PC-3 (cell line): ENCODE measurements at regions not wholly inside any gene's neighbourhood (a gene's known extent, or its start where the extent isn't known, plus 50 kb on each side); places are given as distances from the start of the nearest gene placed in this dataset.
A peak's percentile ranks its signal among the peaks of the same experiment; 100 is the strongest.

Source experiments
- ATAC-seq: fragments of 200-7000 bp; cut with Tn5 transposase; 2 replicates; pipeline ENCODE4 v1.9.1; 2020; ENCODE audit warnings: mild to moderate bottlenecking, moderate library complexity
- BruUV-seq: library from RNA; stranded (reverse); fragments of 400-500 nt; replicated peaks from 2 replicates; lab custom pipeline; 2021; lab: Mats Ljungman, UMichigan
- CTCF ChIA-PET: fragments of 300-600 bp; sonication (Branson Sonifier 250); formaldehyde crosslinking; loops from one replicate; lab custom pipeline; 2022; ENCODE audit warnings: antibody characterized with exemption; lab: Charles Lee
- POLR2A ChIA-PET: fragments of 300-600 bp; sonication (Branson Sonifier 250); formaldehyde crosslinking; loops from one replicate; lab custom pipeline; 2022; ENCODE audit warnings: antibody characterized with exemption; ENCODE audit not compliant: unreplicated experiment; lab: Charles Lee
- DNase-seq: peaks from one replicate; pipeline ENCODE4 v3.0.0-alpha.2; 2015
- H2AFZ ChIP-seq: fragments of 300-600 bp; sonication (generic); 2 replicates; pipeline ENCODE4 v1.6.0; 2016; ENCODE audit warnings: antibody characterized with exemption, low read length
- H3F3A ChIP-seq: fragments of 300-600 bp; sonication (generic); one replicate; pipeline ENCODE4 v1.6.0; 2017; ENCODE audit warnings: antibody characterized with exemption, low read length, control low read depth, mild to moderate bottlenecking; ENCODE audit not compliant: unreplicated experiment
- H3K27ac ChIP-seq: fragments of 300-600 bp; sonication (generic); 2 replicates; pipeline ENCODE4 v1.5.1; 2016; ENCODE audit warnings: mild to moderate bottlenecking, low read length
- H3K27me3 ChIP-seq: fragments of 300-600 bp; sonication (generic); 2 replicates; pipeline ENCODE4 v1.6.1; 2016; ENCODE audit warnings: low read length, mixed read lengths
- H3K36me3 ChIP-seq: fragments of 300-600 bp; sonication (generic); 2 replicates; pipeline ENCODE4 v1.6.1; 2016; ENCODE audit warnings: low read depth, mixed run types, low read length, mixed read lengths
- H3K4me1 ChIP-seq: fragments of 300-600 bp; sonication (generic); 2 replicates; pipeline ENCODE4 v1.5.1; 2016; ENCODE audit warnings: low read length; ENCODE audit not compliant: insufficient read depth
- H3K4me2 ChIP-seq: fragments of 300-600 bp; sonication (generic); 2 replicates; pipeline ENCODE4 v1.6.0; 2016; ENCODE audit warnings: low read length
- H3K4me3 ChIP-seq: fragments of 300-600 bp; sonication (generic); 2 replicates; pipeline ENCODE4 v1.5.1; 2016; ENCODE audit warnings: mild to moderate bottlenecking, low read length, mixed read lengths
- H3K79me2 ChIP-seq: fragments of 300-600 bp; sonication (generic); 2 replicates; pipeline ENCODE4 v1.6.1; 2017; ENCODE audit warnings: low read length, mixed read lengths
- H3K9ac ChIP-seq: fragments of 300-600 bp; sonication (generic); 2 replicates; pipeline ENCODE4 v1.6.0; 2016; ENCODE audit warnings: mild to moderate bottlenecking, low read length
- H3K9me2 ChIP-seq: fragments of 300-600 bp; sonication (generic); replicated peaks from 2 replicates; pipeline ENCODE4 v1.6.1; 2016; ENCODE audit warnings: mixed run types, low read length, mixed read lengths
- H3K9me3 ChIP-seq: fragments of 300-600 bp; sonication (generic); 2 replicates; pipeline ENCODE4 v1.6.1; 2016; ENCODE audit warnings: low read length, mixed read lengths
- H4K20me1 ChIP-seq: fragments of 300-600 bp; sonication (generic); 2 replicates; pipeline ENCODE4 v1.6.1; 2016; ENCODE audit warnings: low read length, mixed read lengths
- CTCF ChIP-seq: fragments of 300-600 bp; sonication (generic); conservative IDR thresholded peaks from 2 replicates; pipeline ENCODE4 v1.5.1; 2017; ENCODE audit warnings: antibody characterized with exemption, low read depth, mild to moderate bottlenecking, low read length
- EZH2 ChIP-seq: fragments of 300-600 bp; sonication (generic); IDR thresholded peaks from one replicate; pipeline ENCODE4 v1.6.1; 2017; ENCODE audit warnings: antibody characterized with exemption, mild to moderate bottlenecking, low read length; ENCODE audit not compliant: unreplicated experiment
- EZH2phosphoT487 ChIP-seq: fragments of 300-600 bp; sonication (generic); IDR thresholded peaks from 2 replicates; pipeline ENCODE4 v1.6.1; 2018; ENCODE audit warnings: mild to moderate bottlenecking, antibody characterized with exemption, low read length, borderline replicate concordance
- intact Hi-C: fragments of 100-400 bp; cut with micrococcal nuclease; formaldehyde crosslinking; loops from 2 replicates; pipeline ENCODE4 v1.9.0; 2023

GRCh38 chr4:130485371-130485770, 1389.4 kb downstream of the C4orf33 start:
- Histone ChIP-seq H3K36me3 (no peaks in the 10 kb centered on the region), H3K27ac (no peak overlapping the region), H3K4me1 (no peaks in the 10 kb centered on the region), H3K4me3 (no peak overlapping the region), H3K4me2 (no peak overlapping the region), H2AFZ (no peak overlapping the region), H4K20me1 (no peaks in the 10 kb centered on the region), H3K9ac (no peak overlapping the region), H3K9me3 (no peaks in the 10 kb centered on the region), H3K27me3 (no peaks in the 10 kb centered on the region), H3K9me2 (no peaks in the 10 kb centered on the region), H3K79me2 (no peaks in the 10 kb centered on the region), H3F3A (no peaks in the 10 kb centered on the region)
- CTCF ChIA-PET: no interaction called here
- intact Hi-C loops: no loop called here
- DNase-seq (no peak), ATAC-seq (no peak)
- POLR2A ChIA-PET: interaction anchor here (0.6 kb wide), 1 partner anchor 27 kb away, joined by 3 read pairs; no protein-coding TSS in a partner anchor
- TF ChIP-seq EZH2 (no peak), CTCF (no peak), EZH2phosphoT487 (no peak)
- BruUV-seq: no TSS peak

GRCh38 chr4:130486186-130486585, 1390.2 kb downstream of the C4orf33 start:
- Histone ChIP-seq H3K9ac (no peak overlapping the region), H3K79me2 (no peaks in the 10 kb centered on the region), H3K36me3 (no peaks in the 10 kb centered on the region), H3K4me2 (no peak overlapping the region), H2AFZ (no peak overlapping the region), H3K27me3 (no peaks in the 10 kb centered on the region), H3K4me1 (no peaks in the 10 kb centered on the region), H3K9me2 (no peaks in the 10 kb centered on the region), H4K20me1 (no peaks in the 10 kb centered on the region), H3K4me3 (no peak overlapping the region), H3K9me3 (no peaks in the 10 kb centered on the region), H3F3A (no peaks in the 10 kb centered on the region), H3K27ac (no peak overlapping the region)
- no peak for ATAC-seq
- peak; percentile 10 for DNase-seq
- POLR2A ChIA-PET: no interaction called here
- TF ChIP-seq EZH2phosphoT487 (no peak), EZH2 (no peak), CTCF (no peak)
- BruUV-seq: no TSS peak
- intact Hi-C loops: no loop called here
- CTCF ChIA-PET: no interaction called here

- Histone ChIP-seq H3K27ac (0 out of 2 replicates have a peak overlapping the region, but pooled peaks have one; percentile 18), H2AFZ (no peak overlapping the region), H3K4me1 (no peaks in the 10 kb centered on the region), H3K36me3 (no peaks in the 10 kb centered on the region), H3K4me3 (no peak overlapping the region), H3K79me2 (no peaks in the 10 kb centered on the region), H3K9me3 (no peaks in the 10 kb centered on the region), H3K9me2 (no peaks in the 10 kb centered on the region), H3F3A (no peaks in the 10 kb centered on the region), H3K4me2 (no peak overlapping the region), H3K27me3 (no peaks in the 10 kb centered on the region), H3K9ac (no peak overlapping the region), H4K20me1 (no peaks in the 10 kb centered on the region)
- intact Hi-C loops: no loop called here
- TF ChIP-seq EZH2phosphoT487 (no peak), CTCF (no peak), EZH2 (no peak)
- ATAC-seq: peak; percentile 46
- BruUV-seq: no TSS peak
- CTCF ChIA-PET: no interaction called here
- POLR2A ChIA-PET: no interaction called here
- DNase-seq: peak; percentile 8
These were observed 1390.9 kb downstream of the C4orf33 start for GRCh38 chr4:130486841-130487240.
